ENCODE measurements at regions not wholly inside any gene's neighbourhood (a gene's known extent, or its start where the extent isn't known, plus 50 kb on each side); places are given as distances from the start of the nearest gene placed in this dataset.

DNA sequence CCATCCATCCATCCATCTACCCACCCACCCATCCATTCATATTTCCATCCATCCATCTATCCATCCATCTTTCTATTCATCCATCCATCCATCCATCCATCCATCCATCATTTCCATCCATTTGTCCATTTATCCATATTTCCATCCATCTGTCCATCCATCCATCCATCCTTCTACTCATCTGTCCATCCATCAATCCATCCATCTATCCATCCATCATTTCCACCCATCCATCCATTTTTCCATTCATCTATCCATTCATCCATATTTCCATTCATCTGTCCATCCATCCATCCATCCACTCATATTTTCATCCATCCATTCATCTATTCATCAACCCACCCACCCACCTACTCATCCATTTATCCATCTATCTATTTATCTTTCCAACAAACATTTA, 229.6 kb downstream of the TEX29 start:
- TF ChIP-seq EZH2 (IDR thresholded peaks at IDR 0.05; ENCODE audit: low read length, missing control alignments): no peak
- TF ChIP-seq, protein P1, sequence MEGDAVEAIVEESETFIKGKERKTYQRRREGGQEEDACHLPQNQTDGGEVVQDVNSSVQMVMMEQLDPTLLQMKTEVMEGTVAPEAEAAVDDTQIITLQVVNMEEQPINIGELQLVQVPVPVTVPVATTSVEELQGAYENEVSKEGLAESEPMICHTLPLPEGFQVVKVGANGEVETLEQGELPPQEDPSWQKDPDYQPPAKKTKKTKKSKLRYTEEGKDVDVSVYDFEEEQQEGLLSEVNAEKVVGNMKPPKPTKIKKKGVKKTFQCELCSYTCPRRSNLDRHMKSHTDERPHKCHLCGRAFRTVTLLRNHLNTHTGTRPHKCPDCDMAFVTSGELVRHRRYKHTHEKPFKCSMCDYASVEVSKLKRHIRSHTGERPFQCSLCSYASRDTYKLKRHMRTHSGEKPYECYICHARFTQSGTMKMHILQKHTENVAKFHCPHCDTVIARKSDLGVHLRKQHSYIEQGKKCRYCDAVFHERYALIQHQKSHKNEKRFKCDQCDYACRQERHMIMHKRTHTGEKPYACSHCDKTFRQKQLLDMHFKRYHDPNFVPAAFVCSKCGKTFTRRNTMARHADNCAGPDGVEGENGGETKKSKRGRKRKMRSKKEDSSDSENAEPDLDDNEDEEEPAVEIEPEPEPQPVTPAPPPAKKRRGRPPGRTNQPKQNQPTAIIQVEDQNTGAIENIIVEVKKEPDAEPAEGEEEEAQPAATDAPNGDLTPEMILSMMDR (conservative IDR thresholded peaks at IDR 0.05 in 1 of 2, IDR thresholded peaks at IDR 0.05 in 1 of 2; ENCODE audit: low read depth in 1 of 2, low read length in 2 of 2): no peak
